ENCODE measurements at regions not wholly inside any gene's neighbourhood (a gene's known extent, or its start where the extent isn't known, plus 50 kb on each side); places are given as distances from the start of the nearest gene placed in this dataset.

- Histone ChIP-seq H3K27ac (no peak overlapping the region), H3K27me3 (no peaks in the 10 kb centered on the region), H3K36me3 (no peaks in the 10 kb centered on the region), H3K4me1 (ENCODE audit: low read depth) (no peaks in the 10 kb centered on the region), H3K9me3 (ENCODE audit: low read depth) (no peaks in the 10 kb centered on the region), H3K4me3 (no peak overlapping the region)
- TF ChIP-seq CTCF (IDR thresholded peaks at IDR 0.05; ENCODE audit: low read depth, low read length), result no peak
- no peak for DNase-seq (ENCODE audit: low read depth in 1 of 2, low spot score in 1 of 2)
These were observed 87.7 kb upstream of the TLL1 start for GRCh38 chr4:165785337-165785736.

- no peak overlapping the region for H3K27ac ChIP-seq
- DNase-seq (ENCODE audit: low read depth in 1 of 2, low spot score in 1 of 2), result no peak
- H3K9me3 ChIP-seq (ENCODE audit: low read depth), result no peaks in the 10 kb centered on the region
- H3K27me3 ChIP-seq, result no peaks in the 10 kb centered on the region
- no peak for TF ChIP-seq CTCF (IDR thresholded peaks at IDR 0.05; ENCODE audit: low read depth, low read length)
- H3K36me3 ChIP-seq, result no peaks in the 10 kb centered on the region
- no peaks in the 10 kb centered on the region for H3K4me1 ChIP-seq (ENCODE audit: low read depth)
- H3K4me3 ChIP-seq, result no peak overlapping the region
These were observed 85.3 kb upstream of the TLL1 start for GRCh38 chr4:165787516-165788274.

GRCh38 chr4:165788686-165789463 is 84.2 kb upstream of the TLL1 start:
- Histone ChIP-seq H3K4me3 (no peak overlapping the region), H3K9me3 (ENCODE audit: low read depth) (no peaks in the 10 kb centered on the region), H3K27ac (no peak overlapping the region), H3K27me3 (no peaks in the 10 kb centered on the region), H3K36me3 (no peaks in the 10 kb centered on the region), H3K4me1 (ENCODE audit: low read depth) (no peaks in the 10 kb centered on the region)
- TF ChIP-seq CTCF (IDR thresholded peaks at IDR 0.05; ENCODE audit: low read depth, low read length), result no peak
- no peak for DNase-seq (ENCODE audit: low read depth in 1 of 2, low spot score in 1 of 2)

- Histone ChIP-seq H3K27ac (no peak overlapping the region), H3K36me3 (no peaks in the 10 kb centered on the region), H3K4me1 (ENCODE audit: low read depth) (no peaks in the 10 kb centered on the region), H3K9me3 (ENCODE audit: low read depth) (no peaks in the 10 kb centered on the region), H3K27me3 (no peaks in the 10 kb centered on the region), H3K4me3 (no peak overlapping the region)
- DNase-seq (ENCODE audit: low read depth in 1 of 2, low spot score in 1 of 2), result no peak
- no peak for TF ChIP-seq CTCF (IDR thresholded peaks at IDR 0.05; ENCODE audit: low read depth, low read length)
These were observed 79.8 kb upstream of the TLL1 start for GRCh38 chr4:165793236-165793635.

GRCh38 chr4:165794834-165795233 is 78.2 kb upstream of the TLL1 start:
- no peaks in the 10 kb centered on the region for H3K9me3 ChIP-seq (ENCODE audit: low read depth)
- no peaks in the 10 kb centered on the region for H3K27me3 ChIP-seq
- no peak overlapping the region for H3K27ac ChIP-seq
- H3K4me3 ChIP-seq, result no peak overlapping the region
- DNase-seq (ENCODE audit: low read depth in 1 of 2, low spot score in 1 of 2), result no peak
- no peaks in the 10 kb centered on the region for H3K36me3 ChIP-seq
- no peaks in the 10 kb centered on the region for H3K4me1 ChIP-seq (ENCODE audit: low read depth)
- no peak for TF ChIP-seq CTCF (IDR thresholded peaks at IDR 0.05; ENCODE audit: low read depth, low read length)
